H9 (cell line): ENCODE measurements at regions not wholly inside any gene's neighbourhood (a gene's known extent, or its start where the extent isn't known, plus 50 kb on each side); places are given as distances from the start of the nearest gene placed in this dataset.

Source experiments
- DNase-seq: peaks from one replicate; pipeline ENCODE4 v3.0.0-alpha.2; 2017
- H2AFZ ChIP-seq: one replicate; pipeline ENCODE4 v1.6.1; 2013; ENCODE audit warnings: mild to moderate bottlenecking, low read length, control low read depth, moderate library complexity
- H2AK5ac ChIP-seq: 2 replicates; pipeline ENCODE4 v1.6.1; 2013; ENCODE audit warnings: low read length, control low read depth, mixed read lengths; ENCODE audit not compliant: insufficient read length
- H2BK120ac ChIP-seq: one replicate; pipeline ENCODE4 v1.6.1; 2013; ENCODE audit warnings: low read depth, mild to moderate bottlenecking, low read length, control low read depth, inconsistent platforms; ENCODE audit not compliant: poor library complexity, severe bottlenecking
- H2BK12ac ChIP-seq: 2 replicates; pipeline ENCODE4 v1.6.1; 2013; ENCODE audit warnings: low read length, control low read depth, mixed read lengths, low read depth; ENCODE audit not compliant: insufficient read length
- H2BK15ac ChIP-seq: 2 replicates; pipeline ENCODE4 v1.6.1; 2013; ENCODE audit warnings: low read depth, low read length, control low read depth
- H2BK20ac ChIP-seq: one replicate; pipeline ENCODE4 v1.6.1; 2013; ENCODE audit warnings: low read depth, mild to moderate bottlenecking, low read length, control low read depth, inconsistent platforms; ENCODE audit not compliant: poor library complexity, severe bottlenecking
- H2BK5ac ChIP-seq: 2 replicates; pipeline ENCODE4 v1.6.1; 2013; ENCODE audit warnings: low read length, control low read depth, mixed read lengths; ENCODE audit not compliant: insufficient read length
- H3K14ac ChIP-seq: 2 replicates; pipeline ENCODE4 v1.6.1; 2013; ENCODE audit warnings: low read length, control low read depth; ENCODE audit not compliant: insufficient read depth
- H3K18ac ChIP-seq: 2 replicates; pipeline ENCODE4 v1.6.1; 2013; ENCODE audit warnings: low read depth, mild to moderate bottlenecking, mixed read lengths, low read length, control low read depth; ENCODE audit not compliant: insufficient read length
- H3K23ac ChIP-seq: 2 replicates; pipeline ENCODE4 v1.6.1; 2013; ENCODE audit warnings: low read length, control low read depth, mixed read lengths, low read depth; ENCODE audit not compliant: insufficient read length
- H3K23me2 ChIP-seq: 2 replicates; pipeline ENCODE4 v1.6.1; 2013; ENCODE audit warnings: low read depth, mild to moderate bottlenecking, mixed read lengths, low read length, control low read depth; ENCODE audit not compliant: insufficient read length, poor library complexity, severe bottlenecking
- H3K27ac ChIP-seq: 2 replicates; pipeline ENCODE4 v1.5.1; 2013; ENCODE audit warnings: low read length, control low read depth, mixed read lengths, low read depth; ENCODE audit not compliant: insufficient read length
- H3K27me3 ChIP-seq: 2 replicates; pipeline ENCODE4 v1.6.1; 2013; ENCODE audit warnings: low read length, control low read depth, inconsistent platforms; ENCODE audit not compliant: insufficient read depth
- H3K4ac ChIP-seq: 2 replicates; pipeline ENCODE4 v1.6.1; 2013; ENCODE audit warnings: low read depth, mild to moderate bottlenecking, control low read depth, inconsistent platforms, low read length, moderate library complexity
- H3K4me1 ChIP-seq: 2 replicates; pipeline ENCODE4 v1.6.1; 2013; ENCODE audit warnings: low read length, control low read depth, inconsistent platforms; ENCODE audit not compliant: insufficient read depth
- H3K4me2 ChIP-seq: 2 replicates; pipeline ENCODE4 v1.6.1; 2013; ENCODE audit warnings: low read length, control low read depth, mixed read lengths; ENCODE audit not compliant: insufficient read length, insufficient read depth
- H3K56ac ChIP-seq: 2 replicates; pipeline ENCODE4 v1.6.1; 2013; ENCODE audit warnings: low read depth, mild to moderate bottlenecking, mixed read lengths, low read length, control low read depth; ENCODE audit not compliant: insufficient read length
- H3K79me1 ChIP-seq: 2 replicates; pipeline ENCODE4 v1.6.1; 2013; ENCODE audit warnings: low read depth, mild to moderate bottlenecking, moderate library complexity, low read length, control low read depth, inconsistent platforms; ENCODE audit not compliant: insufficient read depth, poor library complexity, severe bottlenecking
- H3K79me2 ChIP-seq: 2 replicates; pipeline ENCODE4 v1.6.1; 2013; ENCODE audit warnings: low read length, control low read depth, inconsistent platforms; ENCODE audit not compliant: insufficient read depth
- H3K9ac ChIP-seq: 2 replicates; pipeline ENCODE4 v1.6.1; 2013; ENCODE audit warnings: low read length, control low read depth, mixed read lengths; ENCODE audit not compliant: insufficient read length; ENCODE audit errors: extremely low read depth
- H3K9me3 ChIP-seq: one replicate; pipeline ENCODE4 v1.6.1; 2013; ENCODE audit warnings: low read depth, low read length, inconsistent platforms; ENCODE audit not compliant: control insufficient read depth
- H3T11ph ChIP-seq: one replicate; pipeline ENCODE4 v1.6.1; 2013; ENCODE audit warnings: mild to moderate bottlenecking, low read length, control low read depth, inconsistent platforms
- H4K20me1 ChIP-seq: one replicate; pipeline ENCODE4 v1.6.1; 2013; ENCODE audit not compliant: control insufficient read depth, insufficient read length, insufficient read depth
- H4K5ac ChIP-seq: 2 replicates; pipeline ENCODE4 v1.6.1; 2013; ENCODE audit warnings: low read depth, mild to moderate bottlenecking, mixed read lengths, low read length, control low read depth; ENCODE audit not compliant: insufficient read length
- H4K8ac ChIP-seq: replicated peaks from 2 replicates; pipeline ENCODE4 v1.6.1; 2013; ENCODE audit warnings: low read length, control low read depth, mixed read lengths, low read depth; ENCODE audit not compliant: insufficient read length
- H4K91ac ChIP-seq: 2 replicates; pipeline ENCODE4 v1.6.1; 2013; ENCODE audit warnings: low read depth, mild to moderate bottlenecking, moderate library complexity, mixed read lengths, low read length, control low read depth; ENCODE audit not compliant: insufficient read length
- H3K27ac Mint-ChIP-seq, 3 experiments: 2 replicates in 2 of 3; 3 replicates in 1 of 3; pipeline ENCODE4 v1.8.0; 2020 to 2021; ENCODE audit warnings: mixed read lengths in 3 of 3, mild to moderate bottlenecking in 1 of 3, moderate library complexity in 1 of 3
- H3K27me3 Mint-ChIP-seq: 2 replicates; pipeline ENCODE4 v1.8.0; 2021; ENCODE audit warnings: low read depth, mild to moderate bottlenecking, moderate library complexity, mixed read lengths
- H3K36me3 Mint-ChIP-seq, 3 experiments: 2 replicates in 2 of 3; 3 replicates in 1 of 3; pipeline ENCODE4 v1.8.0; 2020 to 2021; ENCODE audit warnings: low read depth in 3 of 3, mixed read lengths in 3 of 3; ENCODE audit not compliant: insufficient read depth in 1 of 3
- H3K4me1 Mint-ChIP-seq, 2 experiments: 2 replicates each; pipeline ENCODE4 v1.8.0; 2020; ENCODE audit warnings: mixed read lengths in 2 of 2
- H3K4me3 Mint-ChIP-seq, 2 experiments: 2 replicates in 1 of 2; 3 replicates in 1 of 2; pipeline ENCODE4 v1.8.0; 2020 to 2021; ENCODE audit warnings: mild to moderate bottlenecking in 2 of 2, mixed read lengths in 2 of 2, moderate library complexity in 1 of 2
- H3K9me3 Mint-ChIP-seq, 2 experiments: 2 replicates in 1 of 2; 3 replicates in 1 of 2; pipeline ENCODE4 v1.8.0; 2020; ENCODE audit warnings: mild to moderate bottlenecking in 2 of 2, mixed read lengths in 2 of 2, moderate library complexity in 1 of 2
- CTCF ChIP-seq: fragments of 200-600 bp; sonication (generic); conservative IDR thresholded peaks from 3 replicates; pipeline ENCODE4 v1.8.0; 2021; ENCODE audit warnings: antibody characterized with exemption, mild to moderate bottlenecking
- WGBS: extraction: QIAGEN DNeasy Blood & Tissue Kit; methylation state at CpG from one replicate; pipeline ENCODE4 v1.1.7; 2013; ENCODE audit warnings: missing lambda C conversion rate, low lambda C conversion rate, mixed read lengths; ENCODE audit not compliant: insufficient read length; ENCODE audit errors: extremely low coverage; 5-methylcytosine and 5-hydroxymethylcytosine counted together

- Histone ChIP-seq H3K79me2 (no peaks in the 10 kb centered on the region), H3K18ac (no peak overlapping the region), H2BK12ac (no peak overlapping the region), H3K23ac (no peak overlapping the region), H4K20me1 (no peaks in the 10 kb centered on the region), H3K4me2 (no peak overlapping the region), H3K79me1 (no peaks in the 10 kb centered on the region), H2BK5ac (no peak overlapping the region), H4K91ac (no peak overlapping the region), H2BK120ac (no peak overlapping the region), H3K27me3 (no peaks in the 10 kb centered on the region), H3K9ac (no peak overlapping the region), H3K4ac (no peak overlapping the region), H2AFZ (no peak overlapping the region), H3K14ac (no peak overlapping the region), H3K23me2 (no peaks in the 10 kb centered on the region), H3T11ph (no peak overlapping the region), H3K9me3 (no peaks in the 10 kb centered on the region), H4K5ac (no peak overlapping the region), H4K8ac (no peak overlapping the region), H3K4me1 (no peaks in the 10 kb centered on the region; the same call in 1 of the 2 replicates), H3K27ac (no peak overlapping the region), H2BK15ac (no peak overlapping the region), H3K56ac (no peak overlapping the region), H2BK20ac (no peak overlapping the region), H2AK5ac (no peak overlapping the region)
- no peaks in the 10 kb centered on the region for H3K27me3 Mint-ChIP-seq
- H3K4me3 Mint-ChIP-seq = no peak overlapping the region
- DNase-seq = no peak
- WGBS = no CpG with 5 or more reads among the region's 1 CpG
- peaks cover 3 to 9% of the 10 kb centered on the region in 2 experiments; a peak in 3 of 5 replicates for H3K9me3 Mint-ChIP-seq
- H3K36me3 Mint-ChIP-seq = peaks cover 0 to 4% (median 0%) of the 10 kb centered on the region in 3 experiments; a peak in 2 of 7 replicates
- TF ChIP-seq CTCF = no peak
- no peak overlapping the region for H3K27ac Mint-ChIP-seq
- peaks cover 4 to 10% of the 10 kb centered on the region in 2 experiments for H3K4me1 Mint-ChIP-seq
Measured at GRCh38 chr6:112413780-112414179, 66.7 kb downstream of the RFPL4B start.
